ENCODE measurements at regions not wholly inside any gene's neighbourhood (a gene's known extent, or its start where the extent isn't known, plus 50 kb on each side); places are given as distances from the start of the nearest gene placed in this dataset.
"Not testable (repeated sequence)": the region's sequence is repeated elsewhere in the genome, so short reads cannot be mapped to it uniquely, and the experiment has no call there.

DNA sequence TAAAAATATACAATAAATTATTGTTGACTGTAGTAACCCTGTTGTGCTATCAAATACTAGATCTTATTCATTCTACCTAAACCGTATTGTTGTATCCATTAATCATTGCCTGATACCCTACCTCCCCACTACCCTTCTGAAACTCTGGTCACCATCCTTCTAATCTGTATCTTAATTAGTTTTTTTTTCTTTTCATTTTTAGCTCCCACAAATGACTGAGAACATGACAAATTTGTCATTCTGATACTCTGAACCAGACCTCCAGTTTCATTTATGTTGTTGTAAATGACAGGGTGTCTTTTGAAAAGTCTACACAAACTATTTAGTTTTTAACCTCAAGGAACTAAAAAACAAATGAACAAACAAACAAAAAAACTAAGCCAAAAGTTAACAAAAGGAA lies 185.1 kb downstream of the ZFY start:
- TF ChIP-seq, protein P1, sequence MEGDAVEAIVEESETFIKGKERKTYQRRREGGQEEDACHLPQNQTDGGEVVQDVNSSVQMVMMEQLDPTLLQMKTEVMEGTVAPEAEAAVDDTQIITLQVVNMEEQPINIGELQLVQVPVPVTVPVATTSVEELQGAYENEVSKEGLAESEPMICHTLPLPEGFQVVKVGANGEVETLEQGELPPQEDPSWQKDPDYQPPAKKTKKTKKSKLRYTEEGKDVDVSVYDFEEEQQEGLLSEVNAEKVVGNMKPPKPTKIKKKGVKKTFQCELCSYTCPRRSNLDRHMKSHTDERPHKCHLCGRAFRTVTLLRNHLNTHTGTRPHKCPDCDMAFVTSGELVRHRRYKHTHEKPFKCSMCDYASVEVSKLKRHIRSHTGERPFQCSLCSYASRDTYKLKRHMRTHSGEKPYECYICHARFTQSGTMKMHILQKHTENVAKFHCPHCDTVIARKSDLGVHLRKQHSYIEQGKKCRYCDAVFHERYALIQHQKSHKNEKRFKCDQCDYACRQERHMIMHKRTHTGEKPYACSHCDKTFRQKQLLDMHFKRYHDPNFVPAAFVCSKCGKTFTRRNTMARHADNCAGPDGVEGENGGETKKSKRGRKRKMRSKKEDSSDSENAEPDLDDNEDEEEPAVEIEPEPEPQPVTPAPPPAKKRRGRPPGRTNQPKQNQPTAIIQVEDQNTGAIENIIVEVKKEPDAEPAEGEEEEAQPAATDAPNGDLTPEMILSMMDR (IDR thresholded peaks at IDR 0.05), result not testable (repeated sequence)
- not testable (repeated sequence) for TF ChIP-seq POLR2A (IDR thresholded peaks at IDR 0.05)

Data from tibial nerve (tissue), 3 donors.